ENCODE measurements at regions not wholly inside any gene's neighbourhood (a gene's known extent, or its start where the extent isn't known, plus 50 kb on each side); places are given as distances from the start of the nearest gene placed in this dataset.

- no peaks in the 10 kb centered on the region for H3K27me3 Mint-ChIP-seq (ENCODE audit: low read depth in 2 of 2)
Observed at GRCh38 chr7:69109246-69109645, 489.0 kb upstream of the AUTS2 start.

GRCh38 chr7:69109879-69110278, 488.4 kb upstream of the AUTS2 start:
- intact Hi-C loops (cut with micrococcal nuclease) = no loop called here
- no peaks in the 10 kb centered on the region for H3K36me3 ChIP-seq (ENCODE audit: control insufficient read depth, insufficient read depth, low read length)
- no peak overlapping the region for H3K27ac ChIP-seq (ENCODE audit: low read length)
- TF ChIP-seq CTCF (IDR thresholded peaks at IDR 0.05) = no peak
- ATAC-seq (no peak), DNase-seq (no peak)
- H3K4me3 ChIP-seq (ENCODE audit: low read length) = no peak overlapping the region
- H3K36me3 Mint-ChIP-seq = no peaks in the 10 kb centered on the region
- H3K9me3 Mint-ChIP-seq = peaks cover 4 to 8% of the 10 kb centered on the region in 2 donors
- H3K4me3 Mint-ChIP-seq = no peak overlapping the region
- no peaks in the 10 kb centered on the region for H3K4me1 ChIP-seq (ENCODE audit: control insufficient read depth, insufficient read depth, low read length)
- H3K4me1 Mint-ChIP-seq = no peaks in the 10 kb centered on the region
- 87% methylated on average over 7 of the region's 7 CpGs for WGBS (ENCODE audit: insufficient coverage)
- H3K27me3 ChIP-seq (ENCODE audit: control insufficient read depth, insufficient read depth, low read length) = no peaks in the 10 kb centered on the region
- H3K9me3 ChIP-seq (ENCODE audit: control insufficient read depth, insufficient read depth, low read length) = no peaks in the 10 kb centered on the region
- H3K27me3 Mint-ChIP-seq (ENCODE audit: low read depth in 2 of 2) = no peaks in the 10 kb centered on the region
- H3K27ac Mint-ChIP-seq = no peak overlapping the region

More at GRCh38 chr7:69109246-69109645, 489.0 kb upstream of the AUTS2 start:
- H3K4me3 Mint-ChIP-seq = no peak overlapping the region
- H3K27ac Mint-ChIP-seq = no peak overlapping the region
- no peaks in the 10 kb centered on the region for H3K4me1 Mint-ChIP-seq
- Histone ChIP-seq H3K27me3 (ENCODE audit: control insufficient read depth, insufficient read depth, low read length) (no peaks in the 10 kb centered on the region), H3K36me3 (ENCODE audit: control insufficient read depth, insufficient read depth, low read length) (no peaks in the 10 kb centered on the region), H3K4me3 (ENCODE audit: low read length) (no peak overlapping the region), H3K4me1 (ENCODE audit: control insufficient read depth, insufficient read depth, low read length) (no peaks in the 10 kb centered on the region), H3K27ac (ENCODE audit: low read length) (no peak overlapping the region), H3K9me3 (ENCODE audit: control insufficient read depth, insufficient read depth, low read length) (no peaks in the 10 kb centered on the region)
- ATAC-seq (no peak), DNase-seq (no peak)
- WGBS (ENCODE audit: insufficient coverage) = 84% methylated on average over 3 of the region's 3 CpGs
- intact Hi-C loops (cut with micrococcal nuclease) = no loop called here
- H3K9me3 Mint-ChIP-seq = peaks cover 4 to 8% of the 10 kb centered on the region in 2 donors
- TF ChIP-seq CTCF (IDR thresholded peaks at IDR 0.05) = no peak
- H3K36me3 Mint-ChIP-seq = no peaks in the 10 kb centered on the region

GRCh38 chr7:69110450-69111050, 487.7 kb upstream of the AUTS2 start:
- Mint-ChIP-seq H3K27me3 (ENCODE audit: low read depth in 2 of 2) (no peaks in the 10 kb centered on the region), H3K4me1 (no peaks in the 10 kb centered on the region), H3K9me3 (peaks cover 4 to 8% of the 10 kb centered on the region in 2 donors), H3K36me3 (no peaks in the 10 kb centered on the region), H3K4me3 (no peak overlapping the region), H3K27ac (no peak overlapping the region)
- ATAC-seq = no peak
- H3K27me3 ChIP-seq (ENCODE audit: control insufficient read depth, insufficient read depth, low read length) = no peaks in the 10 kb centered on the region
- no peak overlapping the region for H3K4me3 ChIP-seq (ENCODE audit: low read length)
- H3K36me3 ChIP-seq (ENCODE audit: control insufficient read depth, insufficient read depth, low read length) = no peaks in the 10 kb centered on the region
- 78% methylated on average over 10 of the region's 10 CpGs for WGBS (ENCODE audit: insufficient coverage)
- no peak for DNase-seq
- H3K27ac ChIP-seq (ENCODE audit: low read length) = no peak overlapping the region
- no peak for TF ChIP-seq CTCF (IDR thresholded peaks at IDR 0.05)
- no peaks in the 10 kb centered on the region for H3K4me1 ChIP-seq (ENCODE audit: control insufficient read depth, insufficient read depth, low read length)
- no peaks in the 10 kb centered on the region for H3K9me3 ChIP-seq (ENCODE audit: control insufficient read depth, insufficient read depth, low read length)
- intact Hi-C loops (cut with micrococcal nuclease) = no loop called here

GRCh38 chr7:69114374-69114773, 483.9 kb upstream of the AUTS2 start:
- Mint-ChIP-seq H3K27ac (no peak overlapping the region), H3K4me3 (no peak overlapping the region), H3K4me1 (no peaks in the 10 kb centered on the region), H3K9me3 (peaks cover 4 to 6% of the 10 kb centered on the region in 2 donors), H3K27me3 (ENCODE audit: low read depth in 2 of 2) (no peaks in the 10 kb centered on the region), H3K36me3 (no peaks in the 10 kb centered on the region)
- Histone ChIP-seq H3K27me3 (ENCODE audit: control insufficient read depth, insufficient read depth, low read length) (no peaks in the 10 kb centered on the region), H3K4me1 (ENCODE audit: control insufficient read depth, insufficient read depth, low read length) (no peaks in the 10 kb centered on the region), H3K36me3 (ENCODE audit: control insufficient read depth, insufficient read depth, low read length) (no peaks in the 10 kb centered on the region), H3K4me3 (ENCODE audit: low read length) (no peak overlapping the region), H3K9me3 (ENCODE audit: control insufficient read depth, insufficient read depth, low read length) (no peaks in the 10 kb centered on the region), H3K27ac (ENCODE audit: low read length) (no peak overlapping the region)
- ATAC-seq (no peak), DNase-seq (no peak)
- WGBS (ENCODE audit: insufficient coverage) = 90% methylated on average over 2 of the region's 2 CpGs
- intact Hi-C loops (cut with micrococcal nuclease) = no loop called here
- TF ChIP-seq CTCF (IDR thresholded peaks at IDR 0.05) = no peak

Data from natural killer cell (primary cell).